Stimulated activated CD4-positive, alpha-beta T cell treated with anti-CD3 and anti-CD28 coated beads, Interleukin-12 subunit alpha, Interleukin-12 subunit beta, amount 100 ng/mL, for 24 hours (primary cell): ENCODE measurements at regions not wholly inside any gene's neighbourhood (a gene's known extent, or its start where the extent isn't known, plus 50 kb on each side); places are given as distances from the start of the nearest gene placed in this dataset.

Source experiments
- DNase-seq, 2 experiments: peaks; one replicate each; pipeline ENCODE4 v3.0.0-alpha.2; 2020; ENCODE audit warnings: low read depth in 2 of 2

GRCh38 chr10:88023676-88024075, 160.3 kb downstream of the PTEN start:
- no peak for DNase-seq

DNA sequence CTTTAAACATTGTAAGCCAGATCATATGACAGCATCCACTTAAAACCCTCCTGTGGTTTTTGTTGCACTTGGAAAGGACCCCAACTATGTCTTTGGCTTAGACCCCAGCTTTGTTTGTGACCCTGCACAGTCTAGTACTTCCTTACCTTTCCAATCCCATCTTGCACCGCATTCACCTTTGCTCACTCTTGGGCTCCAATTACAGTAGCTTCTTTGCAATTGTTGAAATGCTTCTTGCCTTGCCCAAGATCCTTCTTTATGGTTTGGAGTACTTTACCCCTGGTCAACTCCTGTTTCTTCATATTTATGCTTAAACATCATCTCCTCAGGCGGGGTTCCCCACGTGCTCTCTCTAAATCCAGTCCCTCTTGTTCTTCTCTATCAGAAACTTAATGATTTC, 162.6 kb downstream of the PTEN start:
- DNase-seq = no peak

- DNase-seq = no peak
These were observed 164.1 kb downstream of the PTEN start for GRCh38 chr10:88027570-88027969.

GRCh38 chr10:88028072-88028471, 164.6 kb downstream of the PTEN start:
- DNase-seq = no peak

- DNase-seq = no peak
These were observed 165.2 kb downstream of the PTEN start for GRCh38 chr10:88028654-88029053.

GRCh38 chr10:88032566-88032965, 169.1 kb downstream of the PTEN start:
- no peak for DNase-seq

GRCh38 chr10:88033385-88033784, 170.0 kb downstream of the PTEN start:
- no peak for DNase-seq

- DNase-seq = no peak
These were observed 170.4 kb downstream of the PTEN start for GRCh38 chr10:88033793-88034192.

DNA sequence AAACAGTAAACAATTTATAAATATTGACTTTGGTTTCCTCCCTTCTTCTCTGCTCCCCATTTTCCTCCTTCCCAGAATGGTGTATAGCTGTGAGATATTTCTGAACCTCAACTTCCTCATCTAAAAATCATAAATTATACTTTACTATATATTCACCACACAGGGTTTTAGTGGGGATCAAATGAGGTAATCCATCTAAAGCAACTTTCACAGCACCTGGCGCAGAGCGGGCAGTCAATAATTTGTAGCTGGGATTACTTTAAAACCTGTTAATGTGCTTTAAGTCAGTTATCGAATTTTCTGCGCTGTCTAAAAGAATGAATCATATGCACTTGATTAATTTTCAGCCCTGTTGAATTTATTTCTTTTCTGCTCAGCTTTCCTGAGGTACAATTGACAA, 172.7 kb downstream of the PTEN start:
- DNase-seq = no peak

- no peak for DNase-seq
These were observed 174.2 kb downstream of the PTEN start for GRCh38 chr10:88037623-88038022.

DNA sequence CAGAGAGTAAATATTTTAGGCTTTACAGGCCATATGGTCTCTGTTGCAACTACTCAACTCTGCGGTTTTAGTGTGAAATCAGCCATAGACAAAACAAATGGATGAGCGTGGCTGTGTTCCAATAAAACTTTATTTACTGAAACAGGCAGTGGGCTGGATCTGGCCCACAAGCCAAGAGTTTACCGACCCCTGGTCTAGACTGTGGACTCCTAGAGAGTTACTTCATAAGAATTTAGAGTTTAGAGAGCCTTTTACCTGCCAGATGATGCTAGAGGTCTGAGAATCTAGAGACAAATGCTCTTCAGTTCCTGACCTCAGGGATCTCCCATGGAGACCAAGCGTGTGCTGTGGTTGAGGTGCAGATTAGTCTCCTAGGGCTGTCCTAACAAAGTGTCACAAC, 174.8 kb downstream of the PTEN start:
- DNase-seq = no peak

GRCh38 chr10:88039496-88040200, 176.2 kb downstream of the PTEN start:
- no peak for DNase-seq

GRCh38 chr10:88041243-88042159, 178.1 kb downstream of the PTEN start:
- no peak for DNase-seq

DNA sequence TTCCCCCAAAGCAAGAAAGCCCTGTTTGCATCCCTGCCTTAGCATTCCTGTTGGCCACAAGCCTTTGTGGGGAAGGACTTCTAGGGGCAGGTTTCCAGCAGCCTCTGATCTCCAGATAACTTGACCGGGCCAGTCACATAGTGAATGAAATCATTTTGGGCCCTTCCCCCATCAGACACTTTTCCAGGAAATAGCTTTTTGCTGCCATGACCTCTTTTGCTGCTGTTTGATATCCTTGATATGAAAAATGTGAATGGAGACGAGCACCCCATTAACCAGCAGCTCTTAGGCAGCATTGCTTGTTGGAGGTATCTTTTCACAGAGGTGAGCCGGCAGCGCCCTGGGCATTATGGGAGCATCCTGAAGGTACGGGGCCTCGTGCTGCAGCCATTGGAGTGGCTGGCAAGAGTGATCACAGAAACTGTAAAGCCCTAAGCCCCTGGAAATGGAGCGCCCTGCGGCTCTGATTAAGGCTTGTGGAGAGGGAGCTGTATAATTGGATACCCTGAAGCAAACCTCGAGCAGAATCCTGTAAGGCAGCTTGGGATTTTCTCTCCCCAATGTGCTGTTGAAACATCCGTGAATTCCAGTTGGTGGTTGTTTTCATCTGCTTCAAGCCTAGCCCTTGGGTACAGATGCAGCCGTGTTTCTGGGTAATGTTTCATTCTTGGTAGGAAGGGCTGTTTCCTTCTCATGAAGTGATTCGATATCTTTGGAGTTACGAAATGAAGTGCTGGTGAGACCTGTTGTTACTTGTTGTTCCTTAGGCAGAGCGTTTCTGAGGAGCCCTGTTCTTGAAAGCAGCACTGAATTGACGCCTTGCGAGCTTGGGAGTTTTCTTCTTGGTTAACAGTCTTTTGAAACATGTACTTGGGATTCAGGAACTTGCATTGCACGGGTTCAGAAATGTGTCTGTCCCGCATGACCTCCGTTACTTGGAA, 179.0 kb downstream of the PTEN start:
- DNase-seq = no peak

- DNase-seq = no peak
These were observed 181.7 kb downstream of the PTEN start for GRCh38 chr10:88045096-88045495.

- DNase-seq = no peak
These were observed 182.4 kb downstream of the PTEN start for GRCh38 chr10:88045656-88046415.

GRCh38 chr10:88047579-88047978, 184.2 kb downstream of the PTEN start:
- no peak for DNase-seq

- DNase-seq = no peak
These were observed 184.9 kb downstream of the PTEN start for GRCh38 chr10:88048312-88048711.

DNA sequence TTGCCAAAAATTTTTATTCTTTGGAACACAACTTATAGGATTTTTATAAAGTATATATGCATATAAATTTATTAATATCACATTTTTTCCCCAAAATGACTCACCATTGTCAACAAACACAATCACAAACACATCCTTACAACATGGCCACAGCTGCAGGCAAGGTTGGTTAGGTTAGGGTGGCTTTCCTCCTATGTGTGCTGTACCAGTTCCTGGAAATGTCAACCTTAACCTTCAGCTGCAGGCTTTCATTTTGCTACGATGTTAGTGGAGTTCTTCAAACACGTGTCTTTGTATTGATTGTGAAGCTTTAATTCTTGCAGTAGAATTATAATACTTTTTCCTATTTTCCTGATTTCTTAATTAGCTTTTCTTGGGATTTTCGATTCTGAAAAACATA, 185.8 kb downstream of the PTEN start:
- DNase-seq = no peak

DNA sequence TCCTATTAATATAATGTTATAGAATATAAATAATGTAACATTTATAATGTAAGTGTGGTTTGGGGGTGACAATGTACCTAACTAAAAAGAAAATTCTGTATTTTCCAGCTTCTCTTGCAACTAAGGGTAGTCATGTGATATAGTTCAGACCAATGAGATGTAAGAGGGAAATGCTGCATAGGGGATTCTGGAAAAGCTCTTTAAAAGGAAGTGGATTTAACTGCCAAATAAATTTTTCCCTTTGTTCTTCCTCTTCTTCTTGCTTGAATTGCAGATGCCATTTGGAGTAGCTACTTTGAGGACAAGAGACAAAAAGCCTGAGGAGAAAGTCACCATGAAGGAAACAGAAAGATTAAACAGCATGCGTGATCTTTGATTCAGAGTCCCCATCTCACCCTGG, 194.3 kb downstream of the PTEN start:
- DNase-seq = no peak

DNA sequence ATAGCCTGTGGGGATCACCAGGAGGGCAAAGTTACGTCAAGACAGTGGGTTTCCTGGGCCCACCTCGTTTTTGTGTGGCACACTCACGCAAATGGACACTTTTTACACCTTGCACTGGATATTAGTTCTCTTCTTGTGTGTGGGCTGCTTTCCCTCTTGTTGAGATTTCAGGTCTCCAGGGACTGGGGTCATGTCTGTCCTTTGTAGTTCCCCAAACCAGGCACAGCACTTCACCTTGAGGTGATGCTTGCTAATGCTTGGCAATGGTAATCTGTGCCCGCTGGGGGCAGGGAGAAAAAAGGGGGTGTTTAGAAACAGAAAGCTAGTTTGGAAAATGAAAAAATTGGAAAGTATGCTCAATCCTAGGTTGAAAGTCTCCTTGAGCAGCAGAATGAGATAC, 195.3 kb downstream of the PTEN start:
- no peak for DNase-seq
